NB4 (cell line): ENCODE measurements at regions not wholly inside any gene's neighbourhood (a gene's known extent, or its start where the extent isn't known, plus 50 kb on each side); places are given as distances from the start of the nearest gene placed in this dataset.

Experiments
- DNase-seq: peaks from one replicate; pipeline ENCODE4 v3.0.0; 2010; ENCODE audit warnings: low read depth
- H3K4me3 ChIP-seq: one replicate; pipeline ENCODE4 v1.5.1; 2011; ENCODE audit warnings: mild to moderate bottlenecking, low read depth, low read length, moderate library complexity
- MAX ChIP-seq: IDR thresholded peaks from 2 replicates; pipeline ENCODE4 v1.6.1; 2011; ENCODE audit warnings: low read depth, low read length
- MYC ChIP-seq: IDR thresholded peaks from 2 replicates; pipeline ENCODE4 v1.6.1; 2011; ENCODE audit warnings: low read depth, low read length
- POLR2A ChIP-seq: IDR thresholded peaks from 2 replicates; pipeline ENCODE4 v1.6.1; 2011; ENCODE audit warnings: mild to moderate bottlenecking; ENCODE audit not compliant: insufficient read length; ENCODE audit errors: extremely low read depth
- TF ChIP-seq, protein P1 (sequence below): IDR thresholded peaks from one replicate; pipeline ENCODE4 v1.5.1; 2012; ENCODE audit warnings: low read depth, low read length

- no peak for TF ChIP-seq POLR2A
- TF ChIP-seq, protein P1, sequence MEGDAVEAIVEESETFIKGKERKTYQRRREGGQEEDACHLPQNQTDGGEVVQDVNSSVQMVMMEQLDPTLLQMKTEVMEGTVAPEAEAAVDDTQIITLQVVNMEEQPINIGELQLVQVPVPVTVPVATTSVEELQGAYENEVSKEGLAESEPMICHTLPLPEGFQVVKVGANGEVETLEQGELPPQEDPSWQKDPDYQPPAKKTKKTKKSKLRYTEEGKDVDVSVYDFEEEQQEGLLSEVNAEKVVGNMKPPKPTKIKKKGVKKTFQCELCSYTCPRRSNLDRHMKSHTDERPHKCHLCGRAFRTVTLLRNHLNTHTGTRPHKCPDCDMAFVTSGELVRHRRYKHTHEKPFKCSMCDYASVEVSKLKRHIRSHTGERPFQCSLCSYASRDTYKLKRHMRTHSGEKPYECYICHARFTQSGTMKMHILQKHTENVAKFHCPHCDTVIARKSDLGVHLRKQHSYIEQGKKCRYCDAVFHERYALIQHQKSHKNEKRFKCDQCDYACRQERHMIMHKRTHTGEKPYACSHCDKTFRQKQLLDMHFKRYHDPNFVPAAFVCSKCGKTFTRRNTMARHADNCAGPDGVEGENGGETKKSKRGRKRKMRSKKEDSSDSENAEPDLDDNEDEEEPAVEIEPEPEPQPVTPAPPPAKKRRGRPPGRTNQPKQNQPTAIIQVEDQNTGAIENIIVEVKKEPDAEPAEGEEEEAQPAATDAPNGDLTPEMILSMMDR, result no peak
- no peak for TF ChIP-seq MYC
- TF ChIP-seq MAX, result no peak
- no peak overlapping the region for H3K4me3 ChIP-seq
- DNase-seq, result no peak
Observed at GRCh38 chr5:16392718-16393117, 72.9 kb downstream of the ZNF622 start.

GRCh38 chr5:16391858-16392649 lies 73.5 kb downstream of the ZNF622 start:
- no peak overlapping the region for H3K4me3 ChIP-seq
- no peak for TF ChIP-seq POLR2A
- no peak for TF ChIP-seq MAX
- no peak for TF ChIP-seq MYC
- TF ChIP-seq, protein P1, result no peak
- no peak for DNase-seq

GRCh38 chr5:16390825-16391224 lies 74.8 kb downstream of the ZNF622 start:
- H3K4me3 ChIP-seq, result no peak overlapping the region
- no peak for DNase-seq
- TF ChIP-seq, protein P1, result no peak
- TF ChIP-seq MYC (no peak), POLR2A (no peak)

DNA sequence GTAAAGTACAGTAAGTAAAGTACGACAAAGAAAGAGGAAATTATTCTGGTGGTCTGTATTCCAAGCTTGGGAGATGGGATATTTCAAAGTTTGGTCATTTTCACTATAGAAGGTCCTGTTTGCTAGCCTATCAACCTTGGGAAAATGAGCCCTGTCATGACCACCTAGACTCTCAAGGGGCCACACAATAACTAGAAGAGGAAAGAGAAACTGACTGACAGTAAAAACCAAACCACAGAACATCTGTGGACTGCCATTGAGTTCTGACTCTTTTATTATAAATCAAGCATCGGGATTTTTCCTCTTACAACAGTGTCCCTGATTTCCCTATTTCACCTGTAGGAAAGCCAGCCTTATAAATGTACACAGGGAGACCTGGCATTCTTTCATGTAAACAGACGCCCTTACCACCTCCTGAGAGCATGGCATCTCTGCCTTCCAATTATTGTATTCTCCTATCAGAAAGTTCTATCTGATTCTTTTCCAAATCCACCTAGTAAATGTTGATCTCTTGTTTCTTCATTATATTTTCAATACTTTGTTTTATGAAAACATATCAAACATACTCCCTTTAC lies 80.0 kb downstream of the ZNF622 start:
- DNase-seq, result no peak
- TF ChIP-seq POLR2A (no peak), MAX (no peak), MYC (no peak)
- TF ChIP-seq, protein P1, result no peak
- H3K4me3 ChIP-seq, result no peak overlapping the region

GRCh38 chr5:16384804-16385203 lies 80.8 kb downstream of the ZNF622 start:
- no peak for DNase-seq
- H3K4me3 ChIP-seq, result no peak overlapping the region
- no peak for TF ChIP-seq POLR2A
- TF ChIP-seq MAX, result no peak
- TF ChIP-seq MYC, result no peak
- TF ChIP-seq, protein P1, result no peak

DNA sequence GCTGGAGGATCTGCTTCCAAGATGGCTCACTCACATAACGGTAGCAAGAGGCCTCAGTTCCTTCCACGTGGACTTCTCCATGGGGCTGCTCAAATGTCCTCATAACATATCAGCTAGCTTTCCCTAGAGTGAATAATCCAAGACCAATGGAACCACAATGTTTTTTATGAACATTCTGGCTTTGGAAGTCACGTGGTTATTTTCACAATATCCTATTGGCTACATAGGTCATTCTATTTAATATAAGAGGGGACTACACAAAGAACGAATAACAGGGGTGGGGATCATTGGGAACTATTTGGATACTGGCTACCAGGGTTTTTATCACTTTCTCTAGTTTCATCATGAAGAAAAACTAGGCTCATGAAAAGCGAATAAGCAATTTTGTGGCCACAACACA lies 81.4 kb downstream of the ZNF622 start:
- TF ChIP-seq MYC, result no peak
- TF ChIP-seq, protein P1, result no peak
- no peak for TF ChIP-seq MAX
- no peak for TF ChIP-seq POLR2A
- DNase-seq, result no peak
- no peak overlapping the region for H3K4me3 ChIP-seq
